Stimulated activated naive CD8-positive, alpha-beta T cell treated with anti-CD3 and anti-CD28 coated beads, Interleukin-15, Interleukin-2, amounts not matched to agents 100 U/mL and 50 U/mL, for 24 hours (primary cell): ENCODE measurements at regions not wholly inside any gene's neighbourhood (a gene's known extent, or its start where the extent isn't known, plus 50 kb on each side); places are given as distances from the start of the nearest gene placed in this dataset.
"Not testable (repeated sequence)": the region's sequence is repeated elsewhere in the genome, so short reads cannot be mapped to it uniquely, and the experiment has no call there.

ENCODE experiments used
- ATAC-seq: fragments of 150-1000 bp; cut with Tn5 transposase; one replicate; pipeline ENCODE4 v1.10.0; 2021
- DNase-seq: peaks from one replicate; pipeline ENCODE4 v3.0.0; 2021

DNA sequence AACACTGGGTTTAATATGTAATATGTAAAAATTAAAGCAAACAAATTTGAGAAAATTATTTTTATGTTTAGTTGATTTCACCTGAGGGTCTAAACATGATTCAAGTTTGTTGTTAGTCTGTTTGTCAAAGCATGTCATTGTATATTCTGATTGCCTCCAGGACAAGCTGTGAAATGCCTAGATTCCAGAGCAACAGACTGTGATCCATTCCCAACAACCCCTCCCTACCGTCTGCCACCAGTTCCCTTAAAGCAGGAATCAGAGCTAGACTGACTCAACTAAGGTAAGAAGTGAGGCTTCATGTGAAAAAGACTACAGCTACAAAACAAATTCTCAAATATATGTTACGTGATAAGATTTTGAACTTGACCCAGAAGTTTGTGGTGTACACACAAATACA is 304.2 kb downstream of the RAB38 start:
- DNase-seq = no peak
- ATAC-seq = no peak

DNA sequence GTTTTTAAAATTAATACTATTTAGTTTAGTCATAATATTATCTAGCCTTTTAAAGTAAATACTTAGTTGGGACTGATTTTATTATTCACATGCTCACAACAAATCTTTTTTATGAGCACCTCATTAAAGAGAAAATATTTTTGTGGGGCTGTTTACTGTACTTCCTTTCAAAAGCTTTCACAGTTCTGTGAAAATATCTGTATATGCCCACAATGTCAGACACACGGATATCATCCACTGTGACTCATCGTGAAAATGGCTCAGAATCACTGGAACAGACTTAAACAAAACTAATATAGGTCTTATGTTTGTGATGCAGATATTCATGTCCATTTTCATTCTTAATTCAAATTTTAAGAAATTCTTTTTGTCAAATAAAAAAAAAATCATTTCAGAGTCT is 305.2 kb downstream of the RAB38 start:
- ATAC-seq (no peak), DNase-seq (no peak)

- DNase-seq (no peak), ATAC-seq (no peak)
Measured at GRCh38 chr11:87866951-87867350, 308.3 kb downstream of the RAB38 start.

GRCh38 chr11:87861030-87861429 is 314.2 kb downstream of the RAB38 start:
- no peak for ATAC-seq

GRCh38 chr11:87859636-87860035 is 315.6 kb downstream of the RAB38 start:
- ATAC-seq (no peak), DNase-seq (no peak)

More at GRCh38 chr11:87861030-87861429, 314.2 kb downstream of the RAB38 start:
- no peak for DNase-seq

DNA sequence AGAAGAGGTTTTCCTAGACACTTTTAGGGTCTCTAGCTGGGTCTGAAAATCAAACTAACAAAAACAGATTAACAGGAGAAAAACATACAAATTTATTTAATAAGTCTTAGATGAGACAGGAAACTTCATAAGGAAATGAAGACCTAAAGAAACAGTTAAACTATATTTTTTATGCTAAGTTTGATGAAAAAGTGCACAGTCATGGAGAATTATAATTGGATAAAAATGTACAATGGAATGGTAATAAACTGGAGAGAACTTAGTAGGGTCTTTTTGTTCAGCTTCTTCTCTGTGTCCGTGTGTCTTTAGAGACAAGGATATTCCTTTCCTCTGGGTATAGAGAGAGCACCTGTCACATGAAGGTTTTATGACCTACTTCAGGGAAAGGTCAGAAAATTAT is 323.4 kb downstream of the RAB38 start:
- ATAC-seq (no peak), DNase-seq (no peak)

DNA sequence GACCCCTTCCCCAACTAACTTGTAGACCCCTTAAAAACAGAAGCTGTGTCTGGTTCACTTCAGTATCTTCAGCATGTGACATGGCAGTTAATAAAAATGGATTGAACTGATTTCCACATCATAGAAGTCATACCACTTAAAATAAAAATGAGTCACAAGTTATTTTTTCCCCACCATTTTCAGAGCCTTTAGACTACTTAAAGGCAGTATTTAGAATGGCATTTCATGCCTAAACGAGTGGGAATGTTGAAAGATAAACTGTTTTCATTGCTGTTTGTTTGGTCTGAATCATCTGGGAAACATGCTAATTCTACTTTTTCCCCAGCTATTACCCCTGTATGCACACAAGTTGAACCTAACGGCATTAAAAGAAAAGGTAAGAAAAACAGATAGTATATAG is 324.0 kb downstream of the RAB38 start:
- no peak for DNase-seq
- ATAC-seq = no peak

DNA sequence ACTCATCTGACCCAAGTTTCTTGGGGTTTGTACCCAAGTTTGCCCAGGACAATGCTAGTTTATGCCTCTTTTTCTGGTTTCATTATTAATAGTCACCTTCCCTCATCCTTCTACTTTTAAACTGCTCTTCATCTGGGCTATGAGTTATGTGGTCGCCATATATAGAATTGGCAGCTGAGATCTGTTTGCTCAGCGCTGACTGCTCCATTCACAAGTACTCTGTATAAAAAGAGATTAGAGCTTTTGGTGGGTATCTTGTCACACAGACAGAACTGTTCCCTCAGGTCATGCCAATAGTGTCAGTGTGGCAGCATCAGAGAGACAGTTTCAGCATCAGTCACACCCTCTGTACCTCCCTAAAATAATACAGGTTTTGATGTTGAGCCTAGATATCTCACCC is 326.0 kb downstream of the RAB38 start:
- DNase-seq (no peak), ATAC-seq (no peak)

DNA sequence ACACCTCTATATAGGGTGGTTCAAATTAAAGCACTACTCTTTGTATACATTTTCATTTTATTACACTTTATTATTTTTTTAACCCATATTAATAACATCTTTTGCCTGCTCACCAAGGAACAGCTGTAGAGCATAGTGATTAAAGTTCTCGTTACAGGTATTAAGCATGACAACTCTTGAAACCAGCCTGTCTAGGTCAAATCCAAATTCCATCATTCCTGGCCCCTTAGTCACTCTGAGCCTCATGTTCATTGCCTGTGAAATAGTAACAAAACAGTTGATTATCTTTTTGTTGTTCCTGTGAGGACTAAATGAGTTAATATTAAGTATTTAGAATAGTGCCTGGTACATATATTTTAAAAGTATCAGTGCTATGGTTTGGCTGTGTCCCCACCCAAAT is 334.5 kb downstream of the RAB38 start:
- no peak for ATAC-seq
- DNase-seq = no peak

- DNase-seq (no peak), ATAC-seq (no peak)
Measured at GRCh38 chr11:87832211-87832610, 343.0 kb downstream of the RAB38 start.

DNA sequence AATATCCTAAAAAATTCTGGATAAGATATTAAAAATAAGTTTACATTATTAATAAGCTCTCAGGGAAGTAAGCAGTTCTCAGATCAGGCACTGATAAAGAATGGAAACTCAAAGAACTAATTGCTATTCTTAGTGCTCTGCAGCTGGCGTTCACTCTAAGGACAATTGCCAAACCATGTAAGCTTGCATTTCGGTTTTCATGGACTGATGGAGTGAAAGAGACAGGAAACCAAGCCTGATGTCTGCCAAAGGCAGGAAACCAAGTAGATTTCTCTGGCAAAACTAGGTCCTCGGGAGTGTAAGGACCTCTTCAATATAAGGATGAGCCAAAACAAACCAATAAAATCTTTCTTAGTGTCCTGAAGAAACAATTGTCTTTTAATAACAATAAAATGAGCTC is 355.2 kb downstream of the RAB38 start:
- ATAC-seq (no peak), DNase-seq (no peak)

GRCh38 chr11:87819151-87819550 is 356.1 kb downstream of the RAB38 start:
- DNase-seq = no peak
- no peak for ATAC-seq

DNA sequence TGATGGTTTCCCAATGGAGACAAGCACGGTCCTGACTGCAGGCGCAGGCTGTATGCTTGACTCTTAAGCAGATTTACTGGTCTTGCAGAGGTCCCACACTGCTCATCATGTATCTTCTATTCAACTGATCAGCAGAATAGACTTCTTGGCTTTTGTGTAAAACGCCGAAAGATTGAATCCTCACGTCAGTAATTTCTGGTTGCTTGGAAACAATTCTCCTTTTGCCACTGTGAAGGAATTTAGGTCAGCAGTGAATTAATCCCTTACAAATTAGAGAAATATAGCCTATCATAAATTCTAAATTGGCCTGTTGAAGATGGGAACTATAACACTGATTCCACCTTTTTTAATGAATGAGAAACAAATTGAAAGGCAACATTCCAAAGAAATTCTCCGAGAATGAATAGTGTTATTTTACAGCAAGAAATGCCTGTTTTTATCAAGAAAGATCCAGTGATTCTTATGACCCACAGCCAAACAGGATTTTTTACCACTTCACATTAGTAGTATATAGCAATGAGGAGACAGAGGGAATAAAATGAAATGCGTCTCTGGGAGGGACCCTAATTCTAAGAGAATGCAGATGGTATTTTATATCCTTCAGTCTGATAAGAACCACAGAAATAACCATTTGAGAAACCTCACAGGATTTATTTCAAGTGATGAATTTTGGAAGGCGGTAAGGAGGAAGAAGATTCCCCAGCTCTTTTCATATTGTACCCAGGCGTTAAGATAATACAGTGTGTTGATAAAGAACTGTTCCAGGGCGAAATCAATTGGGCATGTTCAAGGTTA is 362.5 kb downstream of the RAB38 start:
- ATAC-seq (no peak), DNase-seq (no peak)

GRCh38 chr11:87810486-87810885 is 364.8 kb downstream of the RAB38 start:
- DNase-seq = no peak
- no peak for ATAC-seq

DNA sequence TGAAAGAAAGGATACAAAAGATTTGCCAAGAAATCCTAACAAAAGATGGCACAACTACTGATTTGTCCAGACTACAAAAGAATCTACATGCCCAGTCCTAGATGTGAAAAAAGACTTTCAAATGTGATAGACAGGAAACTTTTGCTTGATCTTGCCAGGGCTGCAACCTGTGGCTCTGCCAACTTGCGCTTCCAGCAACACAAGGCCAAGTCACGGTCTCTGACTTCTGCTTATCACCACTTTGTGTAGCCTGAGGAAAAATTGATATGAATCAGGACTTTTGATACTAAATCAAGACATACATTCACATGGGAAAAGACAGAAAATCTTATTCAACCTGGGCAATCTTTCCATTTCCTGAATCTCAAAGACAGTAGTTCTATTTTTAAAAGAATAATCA is 366.0 kb downstream of the RAB38 start:
- DNase-seq = no peak
- no peak for ATAC-seq

DNA sequence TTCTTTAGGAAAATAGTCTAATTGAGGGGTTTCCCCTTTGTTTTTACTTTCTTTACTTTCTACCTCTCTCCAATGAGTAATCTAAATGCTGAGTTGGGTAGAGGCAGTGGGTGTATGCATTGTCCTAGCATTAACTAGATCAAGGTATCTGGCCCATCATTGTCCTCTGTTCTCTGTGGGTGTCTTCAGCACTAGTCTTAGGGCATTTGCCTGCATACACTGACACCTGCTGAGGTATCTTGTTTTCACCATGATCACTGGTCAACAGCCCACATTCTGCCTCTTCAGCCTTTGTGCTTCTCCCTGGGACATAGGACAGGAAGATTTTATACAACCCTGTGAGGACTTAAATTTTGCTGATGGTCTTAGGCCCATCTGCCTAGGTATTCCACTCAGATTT is 371.1 kb downstream of the RAB38 start:
- DNase-seq (no peak), ATAC-seq (no peak)

- DNase-seq = no peak
Measured at GRCh38 chr11:87803748-87804147, 371.5 kb downstream of the RAB38 start.

DNA sequence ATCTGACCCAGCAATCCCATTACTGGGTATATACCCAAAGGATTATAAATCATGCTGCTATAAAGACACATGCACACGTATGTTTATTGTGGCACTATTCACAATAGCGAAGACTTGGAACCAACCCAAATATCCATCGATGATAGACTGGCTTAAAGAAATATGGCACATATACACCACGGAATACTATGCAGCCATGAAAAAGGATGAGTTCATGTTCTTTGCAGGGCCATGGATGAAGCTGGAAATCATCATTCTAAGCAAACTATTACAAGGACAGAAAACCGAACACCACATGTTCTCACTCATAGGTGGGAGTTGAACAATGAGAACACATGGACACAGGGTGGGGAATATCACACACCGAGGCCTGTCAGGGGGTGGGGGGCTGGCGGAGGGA is 390.4 kb downstream of the RAB38 start:
- ATAC-seq, DNase-seq: not testable (repeated sequence)

More at GRCh38 chr11:87803748-87804147, 371.5 kb downstream of the RAB38 start:
- no peak for ATAC-seq

- DNase-seq (no peak), ATAC-seq (no peak)
Measured at GRCh38 chr11:87780068-87780413, 395.2 kb downstream of the RAB38 start.

- DNase-seq = no peak
- no peak for ATAC-seq
Measured at GRCh38 chr11:87779276-87780067, 395.8 kb downstream of the RAB38 start.

- no peak for DNase-seq
- ATAC-seq = no peak
Measured at GRCh38 chr11:87778357-87778756, 396.9 kb downstream of the RAB38 start.

DNA sequence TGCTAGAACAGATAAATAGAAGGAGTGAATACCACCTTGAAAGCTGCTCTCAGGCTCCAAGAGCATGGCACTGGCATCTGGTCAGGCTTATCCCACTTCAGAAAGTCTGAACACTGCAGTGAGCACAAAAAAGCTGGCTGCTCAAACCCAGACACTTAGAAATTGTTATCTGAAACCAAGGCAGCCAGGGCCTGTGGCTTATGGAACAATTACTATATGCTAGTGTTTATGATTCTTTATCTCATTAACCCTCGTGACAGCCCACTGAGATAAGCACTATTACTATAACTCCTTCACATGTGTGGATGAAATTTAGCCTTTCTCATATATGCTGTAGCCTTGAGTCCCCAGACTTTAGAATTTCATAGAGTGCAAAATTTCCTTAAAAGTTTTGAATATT is 400.2 kb downstream of the RAB38 start:
- ATAC-seq = no peak
- no peak for DNase-seq

DNA sequence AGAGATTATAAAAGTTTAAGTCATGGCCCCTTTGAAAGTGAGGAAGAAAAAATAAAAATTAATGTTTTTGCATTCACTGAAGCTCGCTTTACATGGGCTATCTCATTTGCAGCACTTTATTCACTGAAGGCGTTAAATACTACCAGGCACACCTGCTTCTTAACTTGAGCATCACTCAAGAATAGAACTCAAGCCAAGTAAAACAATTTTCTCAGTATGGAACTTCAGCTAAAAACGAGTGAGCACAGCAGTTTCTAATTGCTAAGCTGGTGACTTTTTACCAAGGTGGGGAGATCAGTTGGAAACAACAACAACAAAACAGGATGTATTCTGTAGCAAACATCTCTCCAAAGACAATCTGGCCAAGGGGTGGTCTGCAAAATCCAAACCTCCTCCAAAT is 405.6 kb downstream of the RAB38 start:
- ATAC-seq = no peak
- no peak for DNase-seq

DNA sequence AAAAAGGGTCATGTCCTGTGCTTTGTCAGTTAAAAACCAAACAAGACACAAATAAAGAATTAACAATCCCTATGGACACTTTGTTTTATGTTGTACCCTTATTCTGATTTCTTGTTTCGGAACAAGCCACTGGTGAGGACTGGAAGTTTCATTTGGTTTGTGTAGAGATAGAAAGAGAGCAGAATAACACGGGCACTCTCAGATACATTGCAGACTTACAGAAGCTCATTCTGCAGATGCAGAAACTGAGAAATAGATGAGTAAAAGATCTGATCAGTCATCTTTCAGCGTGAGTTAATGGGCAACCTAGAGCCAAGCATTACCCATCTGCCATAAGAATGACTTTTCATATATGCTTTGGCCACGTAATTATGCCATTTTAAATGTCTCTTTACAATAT is 407.6 kb downstream of the RAB38 start:
- DNase-seq = no peak
- no peak for ATAC-seq
